ENCODE measurements at regions not wholly inside any gene's neighbourhood (a gene's known extent, or its start where the extent isn't known, plus 50 kb on each side); places are given as distances from the start of the nearest gene placed in this dataset.

DNA sequence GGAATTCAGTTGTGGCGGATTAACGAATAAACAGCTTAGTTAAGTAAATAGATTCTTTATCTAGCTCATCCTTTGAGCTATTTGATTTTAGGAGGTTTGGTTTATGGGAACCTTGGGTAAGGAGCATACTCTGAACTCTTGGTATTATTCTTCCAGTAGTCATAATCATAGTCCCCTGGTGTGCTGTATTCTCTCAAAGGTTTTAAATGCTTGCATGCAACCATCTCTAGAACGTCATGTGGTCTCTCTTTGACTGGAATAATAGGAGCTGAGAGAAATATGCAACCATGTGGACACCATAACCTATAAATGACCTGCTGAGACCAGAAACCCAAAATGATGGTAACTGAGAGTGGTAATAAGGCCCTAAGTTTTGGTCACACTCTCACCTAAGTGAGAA is 951.6 kb upstream of the MIR17HG start:
- DNase-seq = no peak

DNA sequence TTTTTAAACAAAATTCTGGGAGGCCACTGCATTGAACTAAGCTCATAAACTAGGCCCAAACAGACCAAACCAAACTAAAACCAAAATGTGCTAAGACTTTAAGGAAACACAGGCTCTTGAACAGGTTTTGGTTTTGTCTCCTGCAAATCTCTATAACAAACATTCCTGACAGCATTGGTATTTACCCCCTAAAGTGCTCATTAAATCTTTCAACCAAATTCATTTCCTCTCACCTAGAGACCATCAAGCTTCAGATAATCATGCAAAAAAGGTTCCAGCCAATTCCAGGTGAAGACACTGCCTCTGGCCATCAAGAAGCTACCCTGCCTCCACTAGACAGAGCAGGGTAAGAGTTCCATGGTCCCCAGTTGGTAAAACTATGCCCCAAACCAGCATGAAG is 951.2 kb upstream of the MIR17HG start:
- no peak for DNase-seq

DNA sequence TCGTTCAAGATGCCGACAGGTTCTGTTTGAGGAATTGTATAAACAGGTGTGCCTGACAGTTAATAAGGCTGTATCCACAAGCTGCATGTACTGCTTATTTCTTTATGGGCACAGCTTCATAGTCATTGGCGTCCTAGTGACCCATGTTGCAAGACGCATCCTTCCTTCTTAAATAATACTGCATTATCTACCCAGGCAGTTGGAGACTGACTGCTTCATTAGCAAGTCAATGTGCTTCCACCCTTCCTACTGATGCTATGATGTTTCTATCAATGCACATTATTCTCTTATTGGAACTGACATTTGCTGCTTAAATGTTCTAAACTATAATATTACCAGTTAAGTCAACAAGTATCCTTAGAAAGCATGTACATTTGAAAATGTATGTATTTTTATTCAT is 950.0 kb upstream of the MIR17HG start:
- no peak for DNase-seq

DNA sequence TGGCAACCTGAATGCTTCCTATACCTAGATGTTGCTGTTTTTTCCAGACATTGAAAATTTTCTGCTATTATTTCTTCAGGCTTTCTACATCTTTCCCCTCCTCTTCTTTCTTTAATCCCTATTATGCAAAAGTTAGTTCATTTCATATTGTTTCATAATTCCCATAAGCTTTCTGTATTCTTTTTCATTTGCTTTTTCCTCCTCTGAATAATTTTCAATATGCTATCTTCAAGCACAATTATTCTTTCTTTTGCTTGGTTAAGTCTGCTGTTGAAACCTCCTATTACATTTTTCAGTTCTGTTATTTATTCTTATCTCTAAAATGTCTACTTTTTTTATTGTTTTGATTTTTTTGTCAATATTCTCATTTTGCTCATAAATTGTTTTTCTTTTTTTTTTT is 947.1 kb upstream of the MIR17HG start:
- no peak for DNase-seq

DNA sequence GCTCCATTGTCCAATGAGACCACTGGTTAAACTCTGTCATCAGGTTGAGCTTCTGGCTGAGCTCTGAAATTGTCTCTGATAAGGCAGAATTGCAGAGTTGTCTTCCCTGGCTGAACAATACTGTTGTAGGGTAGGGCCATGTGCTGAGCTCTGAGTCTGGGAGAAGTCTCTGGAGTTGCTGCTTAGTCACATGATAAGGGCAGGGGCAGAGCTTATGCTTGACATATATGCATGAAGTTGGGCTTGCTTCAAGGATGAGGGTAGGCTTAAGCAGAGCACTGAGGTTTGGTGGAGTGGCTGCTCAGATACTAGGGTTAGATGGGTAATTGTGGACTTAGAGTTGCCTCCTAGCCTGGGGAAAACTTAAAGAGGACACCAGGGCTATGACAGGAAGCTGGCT is 946.3 kb upstream of the MIR17HG start:
- no peak for DNase-seq

DNA sequence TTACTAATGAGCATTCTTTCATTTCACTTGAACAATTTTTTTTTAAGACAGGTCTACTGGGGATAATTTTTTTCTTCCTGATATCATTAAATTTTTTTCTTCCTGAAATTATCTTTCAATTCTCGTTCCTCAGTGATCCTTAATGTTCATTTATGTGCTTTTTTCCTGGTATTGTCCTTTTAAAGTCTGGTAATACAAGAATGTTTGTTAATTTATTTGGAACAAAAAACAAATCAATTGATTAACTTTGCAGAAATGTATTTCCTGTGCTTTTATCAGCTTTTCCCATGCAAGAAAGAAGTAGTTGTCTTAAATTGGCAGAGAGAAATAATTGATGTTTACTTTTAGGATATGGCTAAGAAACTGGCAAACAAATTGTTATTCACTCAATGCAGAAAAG is 945.4 kb upstream of the MIR17HG start:
- DNase-seq = no peak

DNA sequence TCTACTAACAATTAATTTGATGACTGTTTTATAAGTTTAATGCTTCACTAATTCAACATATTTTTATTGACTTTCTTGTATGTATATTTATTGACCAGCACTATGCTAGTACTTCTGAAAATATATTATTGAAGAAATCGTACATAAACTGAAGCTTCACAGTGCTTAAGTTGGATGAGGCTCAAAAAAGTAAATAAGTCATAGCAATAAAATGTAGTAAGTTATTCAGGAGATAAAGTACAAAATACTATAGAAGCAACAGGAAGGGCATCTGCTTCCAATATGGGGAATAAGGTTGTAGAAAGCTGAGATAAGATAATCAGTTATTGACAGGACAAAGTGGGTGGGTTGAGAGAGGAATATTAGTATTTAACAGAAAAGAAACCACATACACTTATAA is 944.9 kb upstream of the MIR17HG start:
- no peak for DNase-seq

DNA sequence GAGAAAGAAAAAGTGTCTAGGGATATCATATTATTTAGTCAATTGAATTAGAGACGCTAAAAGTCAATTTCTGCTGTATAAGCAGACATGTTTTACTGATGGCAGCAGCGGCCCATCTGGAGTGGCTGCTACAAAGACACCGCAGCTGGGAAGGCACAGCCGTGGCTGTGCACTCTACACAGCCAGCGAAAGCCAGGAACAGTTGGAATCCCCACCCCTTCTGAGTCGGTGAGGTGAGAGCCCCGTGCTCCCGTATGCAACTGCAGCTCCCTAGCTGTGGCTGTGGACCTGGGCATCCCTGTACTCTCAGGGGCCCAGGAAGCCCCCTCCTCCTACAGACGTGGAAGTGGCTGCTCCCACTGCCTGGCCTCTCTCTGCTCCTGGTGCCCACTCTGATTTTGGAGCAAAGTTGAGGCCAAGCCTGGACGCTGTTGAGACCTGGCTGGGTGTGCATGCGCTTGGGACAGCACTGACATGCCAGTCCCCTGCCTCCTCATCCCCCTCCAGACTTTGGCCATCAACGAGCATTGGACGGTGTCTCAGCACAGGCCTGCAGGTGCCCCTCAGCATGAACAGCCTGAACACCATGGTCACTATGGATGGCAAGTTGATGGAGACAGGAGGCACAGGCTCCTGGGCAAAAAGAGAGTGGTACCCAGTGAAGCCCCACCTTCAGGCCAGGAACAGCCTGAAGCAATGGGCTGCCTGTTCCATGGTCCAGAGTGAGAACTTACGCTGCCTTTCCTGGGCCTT is 944.0 kb upstream of the MIR17HG start:
- no peak for DNase-seq

DNA sequence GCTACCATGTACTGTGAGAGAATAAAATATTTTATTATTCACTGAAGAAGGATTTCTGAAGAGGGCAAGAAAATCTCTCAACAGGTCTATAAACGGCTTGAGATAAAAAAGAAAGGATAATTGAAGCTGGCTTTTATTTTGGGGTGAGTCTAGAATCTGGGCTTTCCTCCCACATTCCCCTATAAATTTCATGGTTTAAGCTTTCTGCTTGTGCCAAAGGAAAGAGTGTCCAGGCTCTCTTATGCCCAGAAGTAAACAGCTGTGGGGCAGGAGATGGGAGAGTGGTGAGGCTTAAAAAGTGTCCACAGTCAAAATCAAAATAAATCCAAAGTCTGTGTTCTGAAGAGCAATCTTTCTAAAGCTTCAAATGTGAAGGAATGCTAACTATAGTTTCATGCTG is 942.2 kb upstream of the MIR17HG start:
- DNase-seq = no peak

DNA sequence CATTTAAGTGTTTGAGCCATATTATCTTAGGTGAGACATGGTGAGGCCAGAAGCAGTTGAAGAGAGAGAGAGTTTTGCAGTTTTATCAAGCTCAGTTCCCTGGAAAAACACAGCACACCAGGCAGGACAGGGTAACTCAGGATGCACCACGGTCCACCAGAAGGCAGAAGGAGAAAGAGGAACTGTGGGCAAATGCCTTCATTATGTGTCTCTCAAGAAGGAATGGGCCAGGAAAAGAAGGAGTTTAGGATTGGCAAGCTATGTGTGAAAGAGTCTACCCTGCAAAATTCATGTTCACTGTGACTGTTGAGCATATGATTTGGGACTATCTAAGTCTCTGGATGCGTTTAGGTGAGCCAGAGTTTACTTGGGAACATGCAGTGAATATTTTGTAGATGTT is 934.5 kb upstream of the MIR17HG start:
- DNase-seq = no peak

DNA sequence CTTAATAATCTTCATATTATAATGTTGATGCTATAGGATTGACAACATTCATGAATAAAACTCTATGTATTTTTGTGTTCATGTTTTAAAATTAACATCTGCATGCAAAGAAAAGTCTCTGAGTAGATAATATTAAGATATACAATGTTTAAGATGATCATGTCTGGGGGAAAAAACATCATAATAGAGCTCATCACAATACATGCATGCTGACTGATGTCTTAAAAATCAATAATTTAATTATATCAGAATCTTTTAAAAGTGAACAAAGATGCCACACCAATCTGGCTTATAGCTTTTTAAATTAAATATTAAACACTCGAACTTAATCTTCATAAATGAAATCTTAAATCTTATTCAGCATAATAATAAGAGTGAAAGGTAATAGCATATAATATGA is 933.9 kb upstream of the MIR17HG start:
- no peak for DNase-seq

DNA sequence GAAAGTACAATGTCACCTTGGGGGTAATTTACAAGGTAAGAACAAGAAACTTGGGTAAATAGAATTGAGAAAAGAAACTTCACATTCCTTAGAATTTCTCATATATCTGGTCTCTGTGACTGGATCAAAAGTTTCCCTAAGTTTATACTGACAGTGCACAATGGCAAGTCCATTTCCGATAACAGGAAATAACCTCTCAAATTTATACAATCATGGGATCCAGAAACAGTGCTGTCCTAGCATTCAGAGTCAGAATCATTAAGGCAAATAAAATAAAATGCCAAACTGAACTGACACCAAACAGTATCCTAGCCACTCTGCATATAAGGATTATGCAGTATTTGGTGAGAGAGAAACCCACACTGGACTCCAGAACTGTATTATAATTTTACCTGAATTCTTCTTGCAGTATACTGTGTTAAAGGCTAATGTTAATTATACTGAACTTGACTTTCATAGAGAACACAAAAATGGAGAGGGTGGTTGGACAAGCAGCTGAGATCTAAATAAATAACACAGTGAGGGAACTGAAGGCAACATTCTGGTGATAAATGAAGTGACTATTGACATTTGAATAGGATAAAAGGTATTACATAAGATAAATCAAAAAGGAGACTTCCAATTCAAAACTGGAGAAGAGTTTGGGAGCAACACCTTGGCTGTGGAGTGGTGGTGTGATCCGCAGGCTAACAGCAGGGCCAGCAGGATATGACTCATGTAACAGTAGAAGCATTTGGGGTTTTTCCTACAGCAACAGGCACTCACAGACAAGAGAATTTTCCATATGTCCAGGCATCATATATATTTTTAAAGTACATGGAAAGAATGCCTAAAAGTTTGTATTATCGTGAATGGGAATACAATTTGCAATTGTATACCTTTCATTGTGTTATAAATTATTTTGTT is 932.5 kb upstream of the MIR17HG start:
- DNase-seq = no peak

DNA sequence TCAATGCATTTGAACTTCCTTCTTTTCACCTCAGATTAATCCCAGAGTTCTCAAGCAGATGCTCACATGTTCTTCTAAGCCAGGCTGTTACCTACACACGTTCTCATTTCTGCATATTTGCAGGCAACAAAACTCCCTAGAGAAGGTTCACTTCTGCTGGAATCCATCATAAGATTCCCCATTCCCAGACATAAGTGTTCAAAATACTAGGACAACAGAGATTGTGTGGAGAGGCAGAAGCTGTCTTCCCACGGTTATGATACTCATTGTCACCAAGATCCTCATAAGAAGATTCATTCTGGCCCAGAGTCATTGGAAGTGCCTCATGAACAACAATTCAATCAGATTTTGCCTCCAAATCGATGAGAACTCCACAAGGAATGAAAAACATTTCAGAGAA is 931.6 kb upstream of the MIR17HG start:
- DNase-seq = no peak

DNA sequence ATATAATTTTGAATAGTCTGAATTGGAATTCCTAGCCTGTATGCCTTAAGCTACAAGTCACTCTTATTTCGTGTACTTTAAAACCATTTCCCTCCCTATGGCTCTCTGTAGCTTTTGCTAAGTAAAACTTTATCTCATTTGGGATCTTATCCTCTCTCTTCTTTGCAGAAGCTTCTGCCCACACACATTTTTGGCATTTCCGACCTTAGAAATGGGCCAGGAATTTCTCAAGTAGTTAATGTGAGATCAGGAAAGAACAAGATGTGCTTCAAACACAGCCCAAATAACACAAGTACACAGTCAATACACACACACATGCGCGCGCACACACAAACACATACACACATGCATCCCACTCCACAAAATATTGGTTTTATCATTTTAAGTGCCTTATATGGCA is 931.0 kb upstream of the MIR17HG start:
- no peak for DNase-seq

DNA sequence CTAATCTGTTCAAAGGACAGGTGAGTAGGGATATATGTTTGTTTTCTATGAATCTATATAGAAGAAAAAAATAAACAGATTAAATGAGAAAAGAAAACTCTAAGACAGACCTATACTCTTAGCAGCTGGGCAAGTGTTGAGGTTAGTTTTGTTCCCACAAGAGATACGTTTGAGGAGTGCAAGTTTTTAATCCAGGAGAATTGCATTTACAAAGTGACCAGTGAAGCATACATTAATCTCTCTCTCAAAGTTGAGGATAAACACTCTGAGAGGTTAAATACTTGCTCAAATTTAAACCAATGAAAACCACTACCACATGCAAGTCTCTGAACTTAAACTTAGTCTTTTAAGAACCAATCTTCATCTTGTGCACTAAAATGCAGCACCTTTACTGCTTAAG is 930.5 kb upstream of the MIR17HG start:
- no peak for DNase-seq

DNA sequence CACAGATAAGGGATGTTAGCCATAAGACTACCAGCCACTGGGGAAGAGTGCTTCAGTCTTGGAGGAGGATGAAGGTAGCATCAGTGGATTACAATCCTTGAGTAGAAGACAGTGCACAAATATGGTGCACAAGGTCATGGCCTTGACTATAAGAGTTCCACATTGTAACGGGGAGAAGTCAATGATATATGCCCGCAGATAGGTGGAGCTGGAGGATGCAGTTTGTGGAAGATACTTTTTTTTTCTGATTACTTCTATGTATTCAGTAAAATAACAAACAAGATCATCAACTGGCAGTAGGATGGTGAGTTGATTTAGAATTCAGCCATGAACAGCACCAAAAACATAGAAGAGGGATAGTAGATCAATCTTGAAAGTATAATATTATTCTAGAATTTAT is 926.8 kb upstream of the MIR17HG start:
- DNase-seq = no peak

DNA sequence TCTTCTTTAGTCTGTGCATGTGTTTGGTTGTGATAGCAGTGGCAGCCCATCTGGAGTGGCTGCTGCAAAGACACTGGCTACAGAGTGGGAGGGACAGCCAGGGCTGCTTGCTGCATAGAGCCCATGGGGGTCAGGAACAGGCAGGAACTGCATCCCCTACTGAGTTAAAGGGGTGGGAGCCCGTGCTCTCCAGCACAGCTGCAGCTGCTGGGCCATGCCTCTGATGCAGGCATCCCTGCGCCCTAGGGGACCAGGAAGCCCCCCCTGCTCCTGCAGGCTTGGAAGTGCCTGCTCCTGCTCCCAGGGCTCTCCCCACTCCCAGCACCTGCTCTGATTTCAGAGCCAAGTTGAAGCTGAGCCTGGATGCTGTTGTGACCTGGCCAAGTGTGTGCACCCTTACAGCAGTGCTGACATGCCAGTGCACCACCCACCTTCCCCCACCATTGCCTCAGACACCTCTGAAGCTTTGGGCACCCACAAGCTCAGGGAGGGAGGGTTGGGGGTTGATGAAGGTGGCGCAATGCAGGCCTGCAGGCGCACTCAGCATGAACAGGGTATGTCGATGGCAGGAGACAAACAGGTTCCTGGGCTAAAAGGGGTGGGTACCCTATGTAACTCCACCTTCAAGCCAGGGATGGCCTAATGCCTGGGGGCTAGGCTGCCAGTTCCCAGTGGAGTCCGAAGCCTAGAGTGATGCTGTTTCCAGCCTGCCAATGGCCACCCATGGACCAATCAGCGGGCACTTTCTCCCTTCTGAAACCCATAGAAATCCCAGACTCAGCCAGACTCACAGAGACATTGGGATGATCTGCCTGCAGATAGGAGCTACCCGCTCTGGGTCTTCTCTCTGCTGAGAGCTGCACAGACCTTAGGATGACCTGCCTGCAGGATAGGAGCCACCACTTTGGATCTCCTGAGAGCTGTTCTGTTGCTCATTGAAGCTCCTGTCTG is 919.9 kb upstream of the MIR17HG start:
- no peak for DNase-seq

DNA sequence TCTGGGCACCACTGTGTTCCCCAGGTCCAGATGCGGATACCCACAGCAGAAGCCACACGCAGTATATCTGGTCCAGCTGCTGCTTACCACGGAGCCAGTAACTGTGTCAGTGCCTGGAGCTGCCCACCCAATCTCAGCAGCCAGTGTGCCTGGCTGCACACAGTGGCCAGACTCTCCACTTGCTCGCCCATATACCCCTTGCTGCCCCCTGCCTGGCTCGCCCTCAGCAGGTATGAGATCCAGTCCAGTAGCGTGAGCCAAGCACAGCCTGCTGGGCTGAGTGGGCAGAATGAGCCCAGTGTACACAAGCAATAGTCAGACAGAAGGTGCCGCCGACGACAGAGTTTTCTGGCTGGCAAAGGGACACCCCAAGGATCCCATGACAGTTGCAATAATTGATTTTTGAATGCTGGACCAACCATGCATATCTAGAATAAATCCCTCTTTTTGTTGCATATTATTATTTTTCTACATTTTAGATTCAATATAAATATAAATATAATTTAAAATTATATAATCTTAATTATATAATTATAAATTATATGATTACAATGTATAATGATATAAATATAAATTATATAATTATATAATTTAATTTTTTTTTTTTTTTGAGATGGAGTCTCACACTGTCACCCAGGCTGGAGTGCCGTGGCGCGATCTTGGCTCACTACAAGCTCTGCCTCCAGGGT is 918.8 kb upstream of the MIR17HG start:
- no peak for DNase-seq

DNA sequence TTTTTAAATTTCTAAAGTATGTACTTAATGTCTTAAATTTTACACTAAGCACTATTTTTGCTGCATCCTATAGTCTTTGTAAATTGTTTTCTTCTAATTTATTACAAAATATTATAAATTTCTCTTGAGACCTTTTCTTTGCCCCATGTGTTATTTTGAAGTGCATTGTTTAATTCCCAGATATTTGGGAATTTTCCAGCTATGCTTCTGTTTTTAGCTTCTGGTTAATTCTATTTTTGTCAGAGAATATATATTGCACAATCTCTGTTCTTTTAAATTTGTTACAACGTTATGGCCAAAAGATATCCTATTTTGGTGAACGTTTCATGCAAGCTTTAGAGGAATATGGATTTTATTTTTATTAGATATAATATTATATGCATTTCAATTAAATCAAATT is 917.4 kb upstream of the MIR17HG start:
- no peak for DNase-seq

DNA sequence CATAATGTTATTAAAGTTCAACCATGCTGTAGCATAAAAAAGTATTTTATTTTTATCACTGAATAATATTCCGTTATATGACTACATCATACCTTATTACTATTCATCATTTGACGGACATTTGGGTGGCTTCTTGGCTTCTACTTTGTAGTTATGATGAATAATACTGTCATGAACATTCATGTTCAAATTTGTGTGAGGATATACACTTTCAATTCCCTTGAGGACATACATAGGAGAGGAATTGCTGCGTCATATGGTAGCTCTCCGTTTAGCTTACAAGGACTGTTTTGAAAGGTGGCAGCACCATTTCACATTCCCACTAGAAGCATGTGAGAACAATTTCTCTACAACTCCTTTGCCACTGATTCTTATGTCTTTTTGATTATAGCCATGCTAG is 910.8 kb upstream of the MIR17HG start:
- no peak for DNase-seq

DNA sequence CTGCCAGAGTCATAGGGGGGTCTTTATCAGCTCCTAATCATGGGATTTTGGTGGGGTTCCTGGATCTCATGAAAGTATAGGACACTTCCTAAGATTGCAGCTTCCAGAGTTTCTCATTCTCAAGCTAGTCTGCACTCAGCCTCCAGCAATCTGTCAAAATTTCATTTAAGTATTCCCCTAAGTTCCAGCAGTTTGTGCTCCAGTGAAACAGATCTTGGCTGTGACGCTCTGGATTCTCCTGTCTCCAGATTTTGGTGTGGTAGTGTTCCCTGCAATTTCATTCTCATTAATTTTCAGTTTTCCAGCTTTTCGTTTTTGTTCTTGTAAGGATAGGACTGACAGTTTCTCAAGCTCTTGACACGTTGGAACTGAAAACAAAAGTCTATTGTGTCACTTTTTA is 908.9 kb upstream of the MIR17HG start:
- no peak for DNase-seq

DNA sequence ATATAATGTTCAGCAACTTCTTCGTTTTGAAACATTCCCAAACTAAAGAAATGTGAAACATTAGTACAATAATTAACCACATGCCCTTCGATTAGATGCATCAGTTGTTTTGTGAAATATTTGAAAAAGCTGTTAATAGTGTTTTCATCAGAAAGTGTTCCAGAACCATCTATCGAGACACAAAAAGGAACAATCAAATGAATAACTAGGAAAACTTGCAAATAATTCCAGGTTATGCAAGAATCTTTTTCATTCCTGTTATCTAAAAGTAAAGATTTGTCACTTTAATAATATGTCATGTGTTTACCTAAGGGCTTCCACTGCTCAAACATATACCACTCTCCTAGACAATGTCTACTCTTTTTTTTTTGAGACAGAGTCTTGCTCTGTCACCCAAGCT is 904.2 kb upstream of the MIR17HG start:
- no peak for DNase-seq

DNA sequence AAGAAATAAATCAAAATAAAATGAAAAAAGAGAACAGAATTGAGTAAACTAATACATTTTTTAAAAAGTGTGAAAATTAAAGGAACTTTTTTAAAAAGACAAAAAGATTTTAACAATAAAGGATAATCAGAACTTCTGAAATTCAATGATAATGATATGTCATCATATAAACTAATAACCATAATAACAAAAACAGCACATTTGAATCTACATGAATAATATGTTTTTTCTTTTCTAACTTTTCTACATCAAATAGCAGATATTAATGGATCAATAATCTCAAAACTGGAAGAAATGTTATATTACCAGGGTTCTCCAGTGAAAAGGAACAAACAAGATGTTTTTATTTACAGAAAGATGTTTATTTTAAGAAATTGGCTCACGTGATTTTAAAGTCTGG is 903.3 kb upstream of the MIR17HG start:
- no peak for DNase-seq

Measured in activated T-cell treated with anti-CD3 and anti-CD28 coated beads, Interleukin-2, amount 50 U/mL, for 1 hour (primary cell).